ENCODE measurements at regions not wholly inside any gene's neighbourhood (a gene's known extent, or its start where the extent isn't known, plus 50 kb on each side); places are given as distances from the start of the nearest gene placed in this dataset.

DNA sequence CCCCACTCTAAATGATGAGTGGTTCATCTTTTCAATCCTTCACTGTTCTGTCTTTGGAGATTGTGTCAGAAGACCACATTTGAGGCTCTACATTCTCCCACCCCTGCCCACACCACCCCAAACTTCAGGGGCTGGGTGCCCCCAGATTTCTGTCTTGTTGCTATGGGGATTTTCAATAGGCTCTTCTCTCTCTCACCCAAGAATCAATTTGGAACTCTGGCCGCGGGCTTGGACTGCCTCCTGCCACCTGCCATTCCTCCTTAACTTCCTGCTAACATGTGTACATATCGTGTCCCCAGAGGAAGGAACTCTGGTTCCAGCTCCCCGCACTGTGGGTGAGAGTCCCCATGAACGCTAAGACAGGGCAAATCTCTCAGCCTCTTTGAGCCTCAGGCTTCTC is 67.4 kb upstream of the LARS2 start:
- ATAC-seq = no peak
- in situ Hi-C loops (cut with HindIII; ENCODE audit: low pct_unique_long_range_greater_than_20kb, low sequenced_read_pairs) = no loop called here
- H3K36me3 ChIP-seq (ENCODE audit: control insufficient read depth, insufficient read depth, low read length) = no peaks in the 10 kb centered on the region
- TF ChIP-seq POLR2AphosphoS5 (IDR thresholded peaks at IDR 0.05; ENCODE audit: low read depth, low read length) (no peak), SIN3A (IDR thresholded peaks at IDR 0.05; ENCODE audit: borderline replicate concordance, insufficient read depth, low read depth, low read length) (no peak), TCF7L2 (IDR thresholded peaks at IDR 0.05; ENCODE audit: low read depth, low read length) (no peak)
- TF ChIP-seq, protein P1, sequence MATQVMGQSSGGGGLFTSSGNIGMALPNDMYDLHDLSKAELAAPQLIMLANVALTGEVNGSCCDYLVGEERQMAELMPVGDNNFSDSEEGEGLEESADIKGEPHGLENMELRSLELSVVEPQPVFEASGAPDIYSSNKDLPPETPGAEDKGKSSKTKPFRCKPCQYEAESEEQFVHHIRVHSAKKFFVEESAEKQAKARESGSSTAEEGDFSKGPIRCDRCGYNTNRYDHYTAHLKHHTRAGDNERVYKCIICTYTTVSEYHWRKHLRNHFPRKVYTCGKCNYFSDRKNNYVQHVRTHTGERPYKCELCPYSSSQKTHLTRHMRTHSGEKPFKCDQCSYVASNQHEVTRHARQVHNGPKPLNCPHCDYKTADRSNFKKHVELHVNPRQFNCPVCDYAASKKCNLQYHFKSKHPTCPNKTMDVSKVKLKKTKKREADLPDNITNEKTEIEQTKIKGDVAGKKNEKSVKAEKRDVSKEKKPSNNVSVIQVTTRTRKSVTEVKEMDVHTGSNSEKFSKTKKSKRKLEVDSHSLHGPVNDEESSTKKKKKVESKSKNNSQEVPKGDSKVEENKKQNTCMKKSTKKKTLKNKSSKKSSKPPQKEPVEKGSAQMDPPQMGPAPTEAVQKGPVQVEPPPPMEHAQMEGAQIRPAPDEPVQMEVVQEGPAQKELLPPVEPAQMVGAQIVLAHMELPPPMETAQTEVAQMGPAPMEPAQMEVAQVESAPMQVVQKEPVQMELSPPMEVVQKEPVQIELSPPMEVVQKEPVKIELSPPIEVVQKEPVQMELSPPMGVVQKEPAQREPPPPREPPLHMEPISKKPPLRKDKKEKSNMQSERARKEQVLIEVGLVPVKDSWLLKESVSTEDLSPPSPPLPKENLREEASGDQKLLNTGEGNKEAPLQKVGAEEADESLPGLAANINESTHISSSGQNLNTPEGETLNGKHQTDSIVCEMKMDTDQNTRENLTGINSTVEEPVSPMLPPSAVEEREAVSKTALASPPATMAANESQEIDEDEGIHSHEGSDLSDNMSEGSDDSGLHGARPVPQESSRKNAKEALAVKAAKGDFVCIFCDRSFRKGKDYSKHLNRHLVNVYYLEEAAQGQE (IDR thresholded peaks at IDR 0.05; ENCODE audit: insufficient read depth in 1 of 2, low read depth in 2 of 2, low read length in 1 of 2) = no peak
- TF ChIP-seq, protein P2, sequence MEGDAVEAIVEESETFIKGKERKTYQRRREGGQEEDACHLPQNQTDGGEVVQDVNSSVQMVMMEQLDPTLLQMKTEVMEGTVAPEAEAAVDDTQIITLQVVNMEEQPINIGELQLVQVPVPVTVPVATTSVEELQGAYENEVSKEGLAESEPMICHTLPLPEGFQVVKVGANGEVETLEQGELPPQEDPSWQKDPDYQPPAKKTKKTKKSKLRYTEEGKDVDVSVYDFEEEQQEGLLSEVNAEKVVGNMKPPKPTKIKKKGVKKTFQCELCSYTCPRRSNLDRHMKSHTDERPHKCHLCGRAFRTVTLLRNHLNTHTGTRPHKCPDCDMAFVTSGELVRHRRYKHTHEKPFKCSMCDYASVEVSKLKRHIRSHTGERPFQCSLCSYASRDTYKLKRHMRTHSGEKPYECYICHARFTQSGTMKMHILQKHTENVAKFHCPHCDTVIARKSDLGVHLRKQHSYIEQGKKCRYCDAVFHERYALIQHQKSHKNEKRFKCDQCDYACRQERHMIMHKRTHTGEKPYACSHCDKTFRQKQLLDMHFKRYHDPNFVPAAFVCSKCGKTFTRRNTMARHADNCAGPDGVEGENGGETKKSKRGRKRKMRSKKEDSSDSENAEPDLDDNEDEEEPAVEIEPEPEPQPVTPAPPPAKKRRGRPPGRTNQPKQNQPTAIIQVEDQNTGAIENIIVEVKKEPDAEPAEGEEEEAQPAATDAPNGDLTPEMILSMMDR (IDR thresholded peaks at IDR 0.05) = no peak
- ChIA-PET POLR2A (no interaction called here), CTCF (no interaction called here)
- no peak overlapping the region for H3K4me3 ChIP-seq (ENCODE audit: low read depth in 2 of 2, low read length in 2 of 2)
- H3K9me3 ChIP-seq (ENCODE audit: control insufficient read depth, insufficient read depth, low read depth, low read length) = no peaks in the 10 kb centered on the region
- no peak for DNase-seq (ENCODE audit: low read depth, low spot score)
- H3K4me1 ChIP-seq (ENCODE audit: control insufficient read depth, insufficient read depth, low read length) = no peaks in the 10 kb centered on the region
- no peaks in the 10 kb centered on the region for H3K27me3 ChIP-seq (ENCODE audit: control insufficient read depth, insufficient read depth, low read length)
- no peak overlapping the region for H3K27ac ChIP-seq (ENCODE audit: low read length)
- no TSS peak for BruUV-seq (replicated peaks)
- intact Hi-C loops (cut with micrococcal nuclease; ENCODE audit: unreplicated experiment) = loop anchor here (10.0 kb wide), 1 partner anchor 296 kb away; the partner anchor contains the start of gene CLEC3B

DNA sequence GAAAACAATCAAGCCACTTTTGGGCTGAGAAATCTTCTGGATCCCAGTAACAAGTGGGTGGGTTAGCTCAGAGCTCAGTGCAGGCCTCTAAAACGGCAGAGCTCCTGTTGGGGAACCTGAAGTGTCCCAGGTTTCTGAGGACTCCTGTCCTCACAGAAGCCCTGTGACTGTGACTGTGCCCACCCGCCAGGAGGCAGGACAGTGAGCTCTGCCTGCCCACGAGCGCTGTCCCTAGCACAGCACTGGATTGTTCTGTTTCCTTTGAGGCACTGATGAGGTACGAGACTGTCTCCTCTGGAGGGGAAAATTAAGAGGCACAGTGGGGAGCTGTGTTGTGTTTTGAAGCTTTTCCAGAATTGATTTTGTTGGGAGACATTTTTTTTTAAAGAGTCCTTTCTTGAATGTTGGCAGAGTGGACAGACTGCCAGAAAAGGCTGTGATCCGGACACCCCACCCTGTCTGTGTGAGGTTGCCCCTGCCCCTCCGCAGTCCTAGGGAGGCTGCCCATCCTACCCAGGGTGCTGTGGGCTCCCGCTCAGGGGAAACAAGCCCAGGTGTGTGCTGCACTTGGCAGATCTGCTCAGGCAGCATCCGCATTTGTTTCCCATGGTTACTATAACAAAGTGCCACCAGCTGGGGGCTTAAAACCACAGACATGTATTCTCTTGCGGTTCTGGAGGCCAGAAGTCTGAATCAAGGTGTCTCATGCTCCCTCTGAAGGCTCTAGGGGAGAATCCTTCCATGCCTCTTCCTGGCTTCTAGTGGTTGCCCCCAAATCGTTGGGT is 66.6 kb upstream of the LARS2 start:
- H3K4me1 ChIP-seq (ENCODE audit: control insufficient read depth, insufficient read depth, low read length) = no peaks in the 10 kb centered on the region
- intact Hi-C loops (cut with micrococcal nuclease; ENCODE audit: unreplicated experiment) (loop anchor here (10.0 kb wide), 1 partner anchor 297 kb away; the partner anchor contains the start of gene CLEC3B), in situ Hi-C loops (cut with HindIII; ENCODE audit: low pct_unique_long_range_greater_than_20kb, low sequenced_read_pairs) (no loop called here)
- DNase-seq (ENCODE audit: low read depth, low spot score) = no peak
- H3K27ac ChIP-seq (ENCODE audit: low read length) = no peak overlapping the region
- ChIA-PET CTCF (interaction anchor here (0.7 kb wide), 1 partner anchor 16 kb away, joined by 4 read pairs; no protein-coding TSS in a partner anchor), POLR2A (no interaction called here)
- no peaks in the 10 kb centered on the region for H3K36me3 ChIP-seq (ENCODE audit: control insufficient read depth, insufficient read depth, low read length)
- TF ChIP-seq, protein P1 (IDR thresholded peaks at IDR 0.05; ENCODE audit: insufficient read depth in 1 of 2, low read depth in 2 of 2, low read length in 1 of 2) = no peak
- TF ChIP-seq SIN3A (IDR thresholded peaks at IDR 0.05; ENCODE audit: borderline replicate concordance, insufficient read depth, low read depth, low read length) (no peak), TCF7L2 (IDR thresholded peaks at IDR 0.05; ENCODE audit: low read depth, low read length) (no peak), POLR2AphosphoS5 (IDR thresholded peaks at IDR 0.05; ENCODE audit: low read depth, low read length) (no peak)
- TF ChIP-seq, protein P2 (IDR thresholded peaks at IDR 0.05) = no peak
- H3K27me3 ChIP-seq (ENCODE audit: control insufficient read depth, insufficient read depth, low read length) = no peaks in the 10 kb centered on the region
- no peaks in the 10 kb centered on the region for H3K9me3 ChIP-seq (ENCODE audit: control insufficient read depth, insufficient read depth, low read depth, low read length)
- no peak for ATAC-seq
- BruUV-seq (replicated peaks) = no TSS peak
- H3K4me3 ChIP-seq (ENCODE audit: low read depth in 2 of 2, low read length in 2 of 2) = no peak overlapping the region
